Heart left ventricle (tissue), 13 donors: ENCODE measurements at regions not wholly inside any gene's neighbourhood (a gene's known extent, or its start where the extent isn't known, plus 50 kb on each side); places are given as distances from the start of the nearest gene placed in this dataset.

ENCODE experiments used
- POLR2A ChIP-seq, 2 donors: fragments of 450-650 bp; IDR thresholded peaks; one replicate each; pipeline ENCODE4 v1.6.1; 2017; ENCODE audit warnings: antibody characterized with exemption in 2 of 2, mild to moderate bottlenecking in 2 of 2, moderate library complexity in 2 of 2
- TF ChIP-seq, protein P1 (sequence below), 12 donors: fragments of 200-600 bp; sonication (generic) in 4 of 12; IDR thresholded peaks; one replicate each; pipeline versions ENCODE4 v1.5.0 to v1.8.0; 2018 to 2022; ENCODE audit warnings: antibody characterized with exemption in 12 of 12, mild to moderate bottlenecking in 5 of 12
- donor health status: ischemic (EF 13 %, LVEDD 7.1; RV severe dilation, severe dysfunction).
- donor health status: DM: no; HTN: yes; CAD: no.
- donor health status: DM: no; HTN: no; CAD: no.
- donor health status: ischemic (EF 25% LVEDD 6.9; RV normal size, moderate dysfunction).
- donor health status: ischemic (EF 25% LVEDD 5.7; RV mildly dilated, moderate dysfunction).
- donor health status: ischemic (EF 35%, LVEDD 5.7; RV mildly dilated, moderate dysfunction).
- donor health status: nonischemic (EF 11% LVEDD 7.7; RV severe dilation, severe dysfunction).
- donor health status: DM: yes; HTN: yes; CAD: no.
- donor health status: PGD.
- donor health status: ischemic (EF 29% LVEDD 5.4; RV normal size, mild dysfunction).
- donor health status: nonischemic (EF 23%, LVEDD 6.1; RV moderate dilation, normal function).

DNA sequence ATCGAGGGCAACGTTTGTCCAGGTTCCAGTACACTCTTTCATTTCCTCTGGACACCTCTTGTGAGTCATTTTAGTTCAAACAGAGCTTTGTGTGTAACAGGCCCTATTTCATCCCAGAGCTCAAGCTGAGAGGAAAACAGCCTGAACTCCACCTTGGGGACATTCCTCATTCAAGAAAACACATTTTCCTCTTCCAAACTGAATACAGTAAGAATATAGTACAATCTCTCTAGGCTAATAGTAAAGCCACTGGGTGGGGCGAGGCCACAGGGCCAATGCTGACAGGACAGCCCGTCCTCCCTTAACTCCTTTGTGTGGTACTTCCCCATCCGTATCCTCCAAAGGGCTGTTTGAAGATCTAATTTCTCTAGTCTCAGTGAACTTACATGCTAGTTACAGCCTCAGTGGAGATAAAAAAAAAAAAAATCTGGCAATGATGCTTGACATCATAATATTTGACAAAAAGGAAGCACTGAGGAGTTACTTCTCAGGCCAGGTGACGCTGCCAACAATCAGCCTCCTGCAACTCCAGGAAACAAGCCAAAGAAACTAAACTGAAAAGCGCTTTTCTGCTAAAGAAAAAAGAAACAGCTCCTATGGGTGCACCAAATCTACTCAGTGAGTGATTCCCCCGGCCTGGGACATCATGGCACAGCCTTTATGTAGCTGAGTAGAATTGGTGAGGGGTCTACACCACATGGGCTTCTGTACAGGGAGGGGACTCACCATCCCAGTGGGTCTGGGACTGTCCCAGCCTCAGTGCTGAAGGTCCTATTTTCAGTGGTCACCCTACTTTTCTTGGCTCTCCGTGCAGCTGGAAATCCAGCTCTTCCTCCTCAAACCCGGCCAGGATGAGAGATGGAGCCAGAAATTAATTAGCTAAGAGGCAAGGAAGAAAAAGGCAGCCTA is 238.2 kb upstream of the NEBL start:
- TF ChIP-seq, protein P1, sequence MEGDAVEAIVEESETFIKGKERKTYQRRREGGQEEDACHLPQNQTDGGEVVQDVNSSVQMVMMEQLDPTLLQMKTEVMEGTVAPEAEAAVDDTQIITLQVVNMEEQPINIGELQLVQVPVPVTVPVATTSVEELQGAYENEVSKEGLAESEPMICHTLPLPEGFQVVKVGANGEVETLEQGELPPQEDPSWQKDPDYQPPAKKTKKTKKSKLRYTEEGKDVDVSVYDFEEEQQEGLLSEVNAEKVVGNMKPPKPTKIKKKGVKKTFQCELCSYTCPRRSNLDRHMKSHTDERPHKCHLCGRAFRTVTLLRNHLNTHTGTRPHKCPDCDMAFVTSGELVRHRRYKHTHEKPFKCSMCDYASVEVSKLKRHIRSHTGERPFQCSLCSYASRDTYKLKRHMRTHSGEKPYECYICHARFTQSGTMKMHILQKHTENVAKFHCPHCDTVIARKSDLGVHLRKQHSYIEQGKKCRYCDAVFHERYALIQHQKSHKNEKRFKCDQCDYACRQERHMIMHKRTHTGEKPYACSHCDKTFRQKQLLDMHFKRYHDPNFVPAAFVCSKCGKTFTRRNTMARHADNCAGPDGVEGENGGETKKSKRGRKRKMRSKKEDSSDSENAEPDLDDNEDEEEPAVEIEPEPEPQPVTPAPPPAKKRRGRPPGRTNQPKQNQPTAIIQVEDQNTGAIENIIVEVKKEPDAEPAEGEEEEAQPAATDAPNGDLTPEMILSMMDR (IDR thresholded peaks at IDR 0.05) = no peak
- no peak for TF ChIP-seq POLR2A (IDR thresholded peaks at IDR 0.05)
